LNCaP clone FGC (cell line): ENCODE measurements at regions not wholly inside any gene's neighbourhood (a gene's known extent, or its start where the extent isn't known, plus 50 kb on each side); places are given as distances from the start of the nearest gene placed in this dataset.

Experiments
- DNase-seq: peaks from one replicate; pipeline ENCODE4 v3.0.0-alpha.2; 2011; ENCODE audit warnings: low read depth
- H3K4me3 ChIP-seq: 2 replicates; pipeline ENCODE4 v1.5.1; 2011; ENCODE audit warnings: mild to moderate bottlenecking, low read depth, low read length, control low read depth
- TF ChIP-seq, protein P1 (sequence below): IDR thresholded peaks from 2 replicates; pipeline ENCODE4 v1.5.1; 2012; ENCODE audit warnings: mild to moderate bottlenecking; ENCODE audit not compliant: control insufficient read depth, insufficient read depth; ENCODE audit errors: extremely low read depth

DNA sequence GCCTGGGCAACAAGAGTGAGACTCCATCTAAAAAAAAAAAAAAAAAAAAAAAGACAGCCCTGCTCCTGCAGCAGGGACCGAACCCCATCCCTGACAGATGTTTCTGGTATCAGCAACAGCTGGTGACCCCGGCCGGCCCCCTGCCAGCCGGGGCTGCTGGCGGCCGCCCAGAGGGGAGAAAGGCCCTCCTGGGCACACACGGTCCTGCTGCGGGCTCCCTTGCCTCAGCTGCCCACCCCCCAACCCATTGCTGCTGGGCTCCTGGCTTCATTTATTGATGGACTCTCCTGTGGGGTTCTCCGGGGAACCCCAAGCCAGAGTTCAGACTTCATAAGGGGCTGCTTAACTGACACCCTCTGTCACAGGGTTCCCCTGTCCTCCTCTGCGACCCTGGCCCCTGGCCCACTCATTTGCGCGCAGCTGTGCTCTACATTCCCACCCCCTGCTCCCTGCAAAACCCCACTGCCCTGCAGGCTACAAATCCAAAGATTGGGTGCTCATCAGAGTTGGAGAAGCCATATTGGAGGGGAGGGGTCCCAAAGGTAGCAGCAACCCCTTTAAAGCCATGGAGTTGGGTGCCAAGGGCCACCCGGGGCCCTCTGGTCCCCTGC lies 103.6 kb upstream of the RTL1 start:
- TF ChIP-seq, protein P1, sequence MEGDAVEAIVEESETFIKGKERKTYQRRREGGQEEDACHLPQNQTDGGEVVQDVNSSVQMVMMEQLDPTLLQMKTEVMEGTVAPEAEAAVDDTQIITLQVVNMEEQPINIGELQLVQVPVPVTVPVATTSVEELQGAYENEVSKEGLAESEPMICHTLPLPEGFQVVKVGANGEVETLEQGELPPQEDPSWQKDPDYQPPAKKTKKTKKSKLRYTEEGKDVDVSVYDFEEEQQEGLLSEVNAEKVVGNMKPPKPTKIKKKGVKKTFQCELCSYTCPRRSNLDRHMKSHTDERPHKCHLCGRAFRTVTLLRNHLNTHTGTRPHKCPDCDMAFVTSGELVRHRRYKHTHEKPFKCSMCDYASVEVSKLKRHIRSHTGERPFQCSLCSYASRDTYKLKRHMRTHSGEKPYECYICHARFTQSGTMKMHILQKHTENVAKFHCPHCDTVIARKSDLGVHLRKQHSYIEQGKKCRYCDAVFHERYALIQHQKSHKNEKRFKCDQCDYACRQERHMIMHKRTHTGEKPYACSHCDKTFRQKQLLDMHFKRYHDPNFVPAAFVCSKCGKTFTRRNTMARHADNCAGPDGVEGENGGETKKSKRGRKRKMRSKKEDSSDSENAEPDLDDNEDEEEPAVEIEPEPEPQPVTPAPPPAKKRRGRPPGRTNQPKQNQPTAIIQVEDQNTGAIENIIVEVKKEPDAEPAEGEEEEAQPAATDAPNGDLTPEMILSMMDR, result no peak
- no peak overlapping the region for H3K4me3 ChIP-seq
- no peak for DNase-seq

DNA sequence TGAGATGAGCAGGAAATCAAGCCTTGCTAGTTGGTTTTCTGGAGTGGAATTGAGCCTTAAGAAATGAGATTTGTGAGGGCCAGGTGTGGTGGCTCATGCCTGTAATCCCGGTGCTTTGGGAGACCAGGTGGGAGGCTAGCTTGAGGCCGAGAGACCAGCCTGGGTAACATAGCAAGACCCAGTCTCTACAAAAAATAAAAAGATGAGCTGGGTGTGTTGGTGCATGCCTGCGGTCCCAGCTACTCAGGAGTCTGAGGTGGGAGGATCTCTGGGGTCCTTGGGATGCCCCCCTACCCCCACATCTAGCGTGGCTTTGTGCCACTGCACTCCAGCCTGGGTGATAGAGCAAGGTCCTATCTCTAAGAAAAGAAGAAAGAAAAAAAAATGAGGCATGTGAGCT lies 104.2 kb upstream of the RTL1 start:
- TF ChIP-seq, protein P1, result no peak
- no peak for DNase-seq
- H3K4me3 ChIP-seq, result no peak overlapping the region

DNA sequence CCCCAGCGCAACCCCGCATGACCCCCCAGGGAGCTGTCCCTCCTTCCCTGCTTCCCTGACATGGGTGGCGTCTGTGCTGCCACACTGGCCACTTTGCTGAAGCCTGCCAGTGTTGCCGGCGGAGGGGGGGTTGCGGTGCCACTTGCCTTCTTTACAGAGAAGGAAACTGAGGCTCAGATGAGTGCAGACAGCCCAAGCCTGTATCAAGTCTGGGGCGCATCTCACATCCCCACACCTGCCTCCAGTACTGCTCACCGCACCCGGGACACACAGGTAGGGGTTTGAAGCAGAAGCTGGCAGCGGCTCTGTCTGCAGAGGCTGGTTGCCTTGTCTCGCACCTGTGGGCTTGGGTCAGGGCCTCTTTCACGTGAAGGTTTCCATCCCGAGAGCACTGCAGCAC lies 104.7 kb upstream of the RTL1 start:
- H3K4me3 ChIP-seq, result no peak overlapping the region
- TF ChIP-seq, protein P1, result no peak

DNA sequence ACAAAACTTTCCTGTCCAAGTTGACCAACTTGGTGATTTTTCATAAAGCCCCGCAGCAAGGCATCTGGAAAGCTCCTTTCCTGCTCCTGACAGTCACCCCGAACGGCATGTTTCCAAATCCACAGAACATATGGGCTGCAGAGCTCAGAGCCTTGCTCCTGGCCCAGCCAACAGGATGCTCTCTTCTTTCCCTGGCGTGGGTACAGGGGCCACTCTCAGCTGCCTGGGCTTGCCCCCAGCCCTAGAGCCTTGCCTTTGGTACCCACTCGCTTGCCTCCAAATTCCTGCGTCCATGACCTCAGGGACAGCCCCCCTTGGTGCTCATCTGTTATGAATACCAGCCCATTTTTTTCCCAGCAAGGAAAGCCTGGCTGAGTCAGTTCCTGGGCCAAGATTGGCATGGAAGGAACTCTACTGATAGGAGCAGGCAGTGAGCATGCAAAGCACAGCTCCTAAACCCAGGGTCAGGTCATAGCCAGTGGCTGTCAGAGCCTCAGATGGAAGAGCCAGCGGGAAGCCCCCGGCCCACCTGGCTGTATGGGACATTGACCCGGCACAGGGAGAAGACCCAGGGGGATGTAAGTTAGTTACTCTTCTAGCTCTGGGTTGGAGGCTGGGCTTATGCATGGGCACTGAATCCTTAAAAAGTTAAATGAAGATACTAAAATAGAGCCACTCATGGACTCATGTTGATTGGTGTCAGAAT lies 105.3 kb upstream of the RTL1 start:
- H3K4me3 ChIP-seq, result no peak overlapping the region
- no peak for DNase-seq
- TF ChIP-seq, protein P1, result no peak

More for the DNA sequence above, 104.7 kb upstream of the RTL1 start:
- no peak for DNase-seq

DNA sequence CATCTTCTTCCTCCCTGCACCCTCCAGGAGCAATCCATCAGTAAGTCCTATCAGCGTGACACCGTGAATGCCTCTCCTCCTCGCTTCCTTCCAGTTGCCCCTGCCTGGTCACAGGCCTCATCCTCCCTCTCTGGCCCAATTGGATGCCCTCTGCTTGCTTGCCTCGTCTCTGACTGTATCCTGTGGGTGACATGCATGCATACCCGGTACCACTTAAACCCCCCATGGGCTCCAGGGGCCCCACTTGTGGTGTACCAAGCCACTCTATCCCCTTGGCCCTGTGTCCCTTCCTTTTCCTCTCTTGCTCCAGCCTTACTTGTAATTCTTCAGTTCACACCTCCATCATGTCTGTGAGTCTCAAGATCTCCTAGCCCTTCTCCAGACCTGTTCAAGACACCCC lies 106.0 kb upstream of the RTL1 start:
- TF ChIP-seq, protein P1, result no peak
- H3K4me3 ChIP-seq, result no peak overlapping the region
- no peak for DNase-seq

DNA sequence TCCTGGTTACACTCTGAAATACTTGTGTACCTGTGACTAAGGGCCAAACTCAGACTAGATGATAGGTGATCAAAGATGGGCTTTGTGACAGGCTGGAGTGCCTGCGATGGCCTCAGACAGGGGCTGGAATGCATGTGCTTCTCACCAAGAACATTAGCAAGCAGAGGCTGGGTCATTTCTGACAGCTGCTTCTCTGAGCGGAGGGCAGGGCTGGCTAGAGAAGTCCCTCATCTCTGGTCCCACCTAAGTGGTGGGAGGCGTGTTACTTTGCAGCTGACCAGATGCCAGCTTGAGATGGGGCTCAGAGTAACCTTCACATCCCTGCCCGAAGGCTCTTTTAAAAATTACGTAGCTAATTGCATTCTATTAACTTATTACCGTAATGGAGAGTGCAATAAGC lies 106.8 kb upstream of the RTL1 start:
- no peak overlapping the region for H3K4me3 ChIP-seq
- DNase-seq, result no peak
- TF ChIP-seq, protein P1, result no peak

DNA sequence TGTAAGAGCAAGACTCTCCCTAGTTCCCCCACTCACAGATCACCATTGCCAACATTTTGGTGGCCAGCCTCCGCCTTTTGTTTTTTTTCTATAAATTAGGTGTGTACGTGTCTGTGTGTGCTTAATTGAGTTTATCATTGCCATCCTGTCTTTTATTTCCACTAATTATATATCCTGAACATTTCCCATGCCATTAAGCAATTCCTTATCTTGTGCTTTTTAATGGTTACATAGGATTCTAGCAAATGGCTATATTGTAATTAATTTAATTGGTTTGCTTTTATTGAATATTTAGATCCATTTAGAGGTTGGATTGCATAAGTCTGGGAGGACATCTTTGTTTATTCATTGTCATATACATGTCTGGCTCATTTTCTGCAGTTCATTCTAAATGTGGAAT lies 107.3 kb upstream of the RTL1 start:
- TF ChIP-seq, protein P1, result no peak
- H3K4me3 ChIP-seq, result no peak overlapping the region
- DNase-seq, result no peak
